ENCODE measurements at regions not wholly inside any gene's neighbourhood (a gene's known extent, or its start where the extent isn't known, plus 50 kb on each side); places are given as distances from the start of the nearest gene placed in this dataset.

DNA sequence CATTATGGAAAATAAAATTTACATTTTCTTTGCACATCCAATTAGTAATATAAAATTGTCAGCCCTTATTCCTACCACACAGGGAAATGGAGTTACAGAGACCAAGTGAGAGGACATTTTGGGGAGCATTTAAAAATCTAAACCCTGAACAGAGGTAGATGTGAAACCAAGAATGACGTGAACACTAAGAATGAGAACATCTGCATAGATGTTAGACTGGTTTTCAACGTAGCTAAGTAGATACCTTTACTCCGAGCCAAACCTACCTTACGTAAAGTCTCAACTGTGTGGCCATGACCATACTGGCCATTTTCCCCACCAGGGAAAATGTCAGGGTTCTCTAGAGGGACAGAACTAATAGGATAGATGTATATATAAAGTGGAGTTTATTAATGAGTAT lies 51.4 kb upstream of the THBS1 start:
- TF ChIP-seq, protein P1, sequence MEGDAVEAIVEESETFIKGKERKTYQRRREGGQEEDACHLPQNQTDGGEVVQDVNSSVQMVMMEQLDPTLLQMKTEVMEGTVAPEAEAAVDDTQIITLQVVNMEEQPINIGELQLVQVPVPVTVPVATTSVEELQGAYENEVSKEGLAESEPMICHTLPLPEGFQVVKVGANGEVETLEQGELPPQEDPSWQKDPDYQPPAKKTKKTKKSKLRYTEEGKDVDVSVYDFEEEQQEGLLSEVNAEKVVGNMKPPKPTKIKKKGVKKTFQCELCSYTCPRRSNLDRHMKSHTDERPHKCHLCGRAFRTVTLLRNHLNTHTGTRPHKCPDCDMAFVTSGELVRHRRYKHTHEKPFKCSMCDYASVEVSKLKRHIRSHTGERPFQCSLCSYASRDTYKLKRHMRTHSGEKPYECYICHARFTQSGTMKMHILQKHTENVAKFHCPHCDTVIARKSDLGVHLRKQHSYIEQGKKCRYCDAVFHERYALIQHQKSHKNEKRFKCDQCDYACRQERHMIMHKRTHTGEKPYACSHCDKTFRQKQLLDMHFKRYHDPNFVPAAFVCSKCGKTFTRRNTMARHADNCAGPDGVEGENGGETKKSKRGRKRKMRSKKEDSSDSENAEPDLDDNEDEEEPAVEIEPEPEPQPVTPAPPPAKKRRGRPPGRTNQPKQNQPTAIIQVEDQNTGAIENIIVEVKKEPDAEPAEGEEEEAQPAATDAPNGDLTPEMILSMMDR (IDR thresholded peaks at IDR 0.05; ENCODE audit: low read depth, low read length): no peak
- TF ChIP-seq EZH2phosphoT487 (IDR thresholded peaks at IDR 0.05; ENCODE audit: low read depth): no peak

Measured in OCI-LY3 (cell line).